Liver (tissue), 8 donors: ENCODE measurements at regions not wholly inside any gene's neighbourhood (a gene's known extent, or its start where the extent isn't known, plus 50 kb on each side); places are given as distances from the start of the nearest gene placed in this dataset.

Experiments used
- DNase-seq: peaks from one replicate; pipeline ENCODE4 v3.0.0-alpha.2; 2017; ENCODE audit warnings: low spot score
- H3K27ac ChIP-seq, 2 donors: one replicate each; pipeline ENCODE4 v1.7.0; 2013; ENCODE audit warnings: inconsistent platforms in 2 of 2, low read length in 2 of 2, control low read depth in 1 of 2, low read depth in 1 of 2, mild to moderate bottlenecking in 1 of 2
- H3K27me3 ChIP-seq, 4 donors: one replicate each; pipeline versions ENCODE4 v1.6.1 to v1.7.0; 2013; ENCODE audit warnings: low read length in 3 of 4, inconsistent platforms in 1 of 4, mild to moderate bottlenecking in 1 of 4, moderate library complexity in 1 of 4; ENCODE audit not compliant: control insufficient read depth in 4 of 4, insufficient read depth in 4 of 4
- H3K36me3 ChIP-seq, 4 donors: one replicate each; pipeline versions ENCODE4 v1.6.1 to v1.7.0; 2013; ENCODE audit warnings: low read length in 3 of 4, mild to moderate bottlenecking in 3 of 4, low read depth in 1 of 4, moderate library complexity in 1 of 4; ENCODE audit not compliant: control insufficient read depth in 4 of 4, insufficient read depth in 3 of 4
- H3K4me1 ChIP-seq, 4 donors: one replicate each; pipeline versions ENCODE4 v1.6.1 to v1.7.0; 2013; ENCODE audit warnings: low read length in 3 of 4, mild to moderate bottlenecking in 3 of 4, moderate library complexity in 1 of 4; ENCODE audit not compliant: control insufficient read depth in 4 of 4, insufficient read depth in 4 of 4
- H3K4me3 ChIP-seq, 3 donors: one replicate each; pipeline versions ENCODE4 v1.6.1 to v1.7.0; 2013; ENCODE audit warnings: low read length in 3 of 3, control low read depth in 1 of 3, low read depth in 1 of 3, mild to moderate bottlenecking in 1 of 3
- H3K9ac ChIP-seq, 2 donors: one replicate each; pipeline ENCODE4 v1.7.0; 2013; ENCODE audit warnings: low read length in 2 of 2, mild to moderate bottlenecking in 2 of 2, moderate library complexity in 2 of 2, control low read depth in 1 of 2, low read depth in 1 of 2
- H3K9me3 ChIP-seq, 4 donors: one replicate each; pipeline versions ENCODE4 v1.6.1 to v1.7.0; 2013; ENCODE audit warnings: low read length in 3 of 4; ENCODE audit not compliant: control insufficient read depth in 4 of 4
- CTCF ChIP-seq: fragments of 150-350 bp; IDR thresholded peaks from 2 replicates; pipeline ENCODE4 v1.5.1; 2017; ENCODE audit warnings: improper control_type of control experiment, low read depth, low read length; ENCODE audit not compliant: missing input control
- FOXA1 ChIP-seq: IDR thresholded peaks from 2 replicates; pipeline ENCODE4 v1.6.1; 2016; ENCODE audit warnings: antibody characterized with exemption
- FOXA2 ChIP-seq: IDR thresholded peaks from 2 replicates; pipeline ENCODE4 v1.6.1; 2016; ENCODE audit warnings: antibody characterized with exemption
- GABPA ChIP-seq, 2 donors: IDR thresholded peaks in 1 of 2; conservative IDR thresholded peaks in 1 of 2; 2 replicates each; pipeline ENCODE4 v1.6.1; 2016; ENCODE audit warnings: antibody characterized with exemption in 2 of 2, mild to moderate bottlenecking in 1 of 2, moderate library complexity in 1 of 2
- HNF4A ChIP-seq, 2 donors: conservative IDR thresholded peaks; 2 replicates each; pipeline ENCODE4 v1.6.1; 2016; ENCODE audit warnings: antibody characterized with exemption in 2 of 2, mild to moderate bottlenecking in 2 of 2
- HNF4G ChIP-seq: IDR thresholded peaks from 2 replicates; pipeline ENCODE4 v1.6.1; 2016; ENCODE audit warnings: antibody characterized with exemption
- JUND ChIP-seq, 2 donors: IDR thresholded peaks; 2 replicates each; pipeline ENCODE4 v1.6.1; 2016; ENCODE audit warnings: antibody characterized with exemption in 2 of 2
- RAD21 ChIP-seq, 2 donors: IDR thresholded peaks; 2 replicates each; pipeline ENCODE4 v1.6.1; 2016; ENCODE audit warnings: antibody characterized with exemption in 2 of 2, mild to moderate bottlenecking in 2 of 2
- RXRA ChIP-seq, 2 donors: IDR thresholded peaks; 2 replicates each; pipeline ENCODE4 v1.6.1; 2017 to 2018; ENCODE audit warnings: antibody characterized with exemption in 2 of 2, mild to moderate bottlenecking in 1 of 2
- SP1 ChIP-seq: IDR thresholded peaks from 2 replicates; pipeline ENCODE4 v1.6.1; 2018; ENCODE audit warnings: antibody characterized with exemption, mild to moderate bottlenecking
- TAF1 ChIP-seq: conservative IDR thresholded peaks from 2 replicates; pipeline ENCODE4 v1.6.1; 2016; ENCODE audit warnings: antibody characterized with exemption, mild to moderate bottlenecking
- YY1 ChIP-seq: IDR thresholded peaks from 2 replicates; pipeline ENCODE4 v1.6.1; 2016; ENCODE audit warnings: antibody characterized with exemption, mild to moderate bottlenecking
- ZBTB33 ChIP-seq: IDR thresholded peaks from 2 replicates; pipeline ENCODE4 v1.6.1; 2016; ENCODE audit warnings: antibody characterized with exemption
- WGBS: extraction: QIAGEN DNeasy Blood & Tissue Kit; methylation state at CpG from one replicate; pipeline ENCODE4 v1.1.7; 2013; 5-methylcytosine and 5-hydroxymethylcytosine counted together
- TF ChIP-seq, protein P1 (sequence below): IDR thresholded peaks from 2 replicates; pipeline ENCODE4 v1.6.1; 2016; ENCODE audit warnings: antibody characterized with exemption
- TF ChIP-seq, protein P2 (sequence below): IDR thresholded peaks from 2 replicates; pipeline ENCODE4 v1.6.1; 2016; ENCODE audit warnings: antibody characterized with exemption, mild to moderate bottlenecking
- donor health status: healthy.
- donor health status: healthy.
- donor health status: healthy.
- donor health status: healthy.
- donor health status: healthy.

GRCh38 chr7:115113776-115114175, 191.9 kb downstream of the MDFIC start (continued):
- TF ChIP-seq CTCF (no peak), YY1 (peak; percentile 77), ZBTB33 (peak; percentile 93), FOXA2 (peak; percentile 80), RXRA (IDR thresholded peaks at IDR 0.05) (peak; percentile 74 to 91), RAD21 (IDR thresholded peaks at IDR 0.05) (peak; percentile 72 to 73), TAF1 (no peak)

DNA sequence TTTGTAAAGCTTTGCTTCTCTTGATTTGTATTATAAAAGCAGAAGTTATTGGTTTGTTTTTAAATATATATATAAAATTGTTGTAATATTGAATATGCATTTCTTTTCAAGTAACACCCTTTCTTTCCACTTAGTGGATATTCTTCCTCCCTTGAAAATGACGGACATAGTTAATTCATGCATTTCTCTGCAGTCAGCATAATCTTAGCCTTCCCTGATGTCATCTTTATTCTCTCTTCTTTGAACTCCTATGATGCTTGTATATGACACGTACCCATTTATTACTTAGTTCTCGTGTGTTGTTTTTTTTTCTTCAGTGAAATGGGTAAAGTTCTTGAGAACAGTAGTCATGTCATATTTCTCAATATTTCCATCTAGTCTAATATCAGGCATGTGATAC, 191.2 kb downstream of the MDFIC start:
- Histone ChIP-seq H3K4me3 (no peak overlapping the region), H3K9ac (no peak overlapping the region), H3K36me3 (no peaks in the 10 kb centered on the region), H3K4me1 (peaks cover 7 to 38% (median 21%) of the 10 kb centered on the region in 4 donors), H3K27ac (peak overlapping the region; percentile 80 to 85), H3K27me3 (no peaks in the 10 kb centered on the region), H3K9me3 (no peaks in the 10 kb centered on the region)
- no peak for DNase-seq
- no peak for TF ChIP-seq CTCF
- no peak for TF ChIP-seq JUND (IDR thresholded peaks at IDR 0.05)
- no peak for TF ChIP-seq ZBTB33
- no peak for TF ChIP-seq SP1
- 74% methylated on average over 3 of the region's 3 CpGs for WGBS

DNA sequence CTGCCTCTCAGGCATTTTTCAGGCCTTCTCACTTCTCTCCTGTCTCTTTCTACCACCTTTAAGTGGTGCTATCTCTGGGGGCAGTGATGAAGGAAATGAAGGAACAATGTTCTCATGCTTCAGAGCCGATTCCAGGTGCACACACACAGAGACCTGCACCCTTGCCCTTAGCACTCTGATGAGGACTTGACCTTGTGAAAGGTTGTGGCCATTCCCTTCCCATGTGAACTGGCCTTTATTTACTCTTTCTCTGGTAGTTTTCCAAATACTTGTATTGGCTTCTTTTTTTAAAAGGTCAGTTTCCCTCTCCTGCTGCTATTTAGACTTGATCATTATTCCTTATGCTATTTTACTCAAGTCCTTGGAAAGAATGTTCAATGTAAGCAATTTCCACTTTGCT, 188.6 kb downstream of the MDFIC start:
- H3K27ac ChIP-seq: peak overlapping the region; percentile 71 to 82
- H3K36me3 ChIP-seq: no peaks in the 10 kb centered on the region
- 28% methylated on average over 1 of the region's 1 CpG for WGBS
- no peaks in the 10 kb centered on the region for H3K27me3 ChIP-seq
- no peak overlapping the region for H3K4me3 ChIP-seq
- H3K9ac ChIP-seq: peak overlapping the region in 1 of 2 donors; percentile 32
- peaks cover 7 to 30% (median 18%) of the 10 kb centered on the region in 4 donors for H3K4me1 ChIP-seq
- no peak for DNase-seq
- H3K9me3 ChIP-seq: no peaks in the 10 kb centered on the region
- peak; percentile 59 for TF ChIP-seq TAF1
- TF ChIP-seq, protein P1, sequence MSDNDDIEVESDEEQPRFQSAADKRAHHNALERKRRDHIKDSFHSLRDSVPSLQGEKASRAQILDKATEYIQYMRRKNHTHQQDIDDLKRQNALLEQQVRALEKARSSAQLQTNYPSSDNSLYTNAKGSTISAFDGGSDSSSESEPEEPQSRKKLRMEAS: peak; percentile 82
- peak; percentile 90 to 97 for TF ChIP-seq JUND (IDR thresholded peaks at IDR 0.05)
- TF ChIP-seq HNF4A (conservative IDR thresholded peaks at IDR 0.05): peak; percentile 95 to 97
- TF ChIP-seq FOXA1: peak; percentile 98
- peak; percentile 96 to 98 for TF ChIP-seq RXRA (IDR thresholded peaks at IDR 0.05)
- peak; percentile 70 for TF ChIP-seq HNF4G
- peak in 1 of 2 donors; percentile 16 for TF ChIP-seq GABPA (IDR thresholded peaks at IDR 0.05 in 1 of 2, conservative IDR thresholded peaks at IDR 0.05 in 1 of 2)
- no peak for TF ChIP-seq CTCF
- TF ChIP-seq, protein P2, sequence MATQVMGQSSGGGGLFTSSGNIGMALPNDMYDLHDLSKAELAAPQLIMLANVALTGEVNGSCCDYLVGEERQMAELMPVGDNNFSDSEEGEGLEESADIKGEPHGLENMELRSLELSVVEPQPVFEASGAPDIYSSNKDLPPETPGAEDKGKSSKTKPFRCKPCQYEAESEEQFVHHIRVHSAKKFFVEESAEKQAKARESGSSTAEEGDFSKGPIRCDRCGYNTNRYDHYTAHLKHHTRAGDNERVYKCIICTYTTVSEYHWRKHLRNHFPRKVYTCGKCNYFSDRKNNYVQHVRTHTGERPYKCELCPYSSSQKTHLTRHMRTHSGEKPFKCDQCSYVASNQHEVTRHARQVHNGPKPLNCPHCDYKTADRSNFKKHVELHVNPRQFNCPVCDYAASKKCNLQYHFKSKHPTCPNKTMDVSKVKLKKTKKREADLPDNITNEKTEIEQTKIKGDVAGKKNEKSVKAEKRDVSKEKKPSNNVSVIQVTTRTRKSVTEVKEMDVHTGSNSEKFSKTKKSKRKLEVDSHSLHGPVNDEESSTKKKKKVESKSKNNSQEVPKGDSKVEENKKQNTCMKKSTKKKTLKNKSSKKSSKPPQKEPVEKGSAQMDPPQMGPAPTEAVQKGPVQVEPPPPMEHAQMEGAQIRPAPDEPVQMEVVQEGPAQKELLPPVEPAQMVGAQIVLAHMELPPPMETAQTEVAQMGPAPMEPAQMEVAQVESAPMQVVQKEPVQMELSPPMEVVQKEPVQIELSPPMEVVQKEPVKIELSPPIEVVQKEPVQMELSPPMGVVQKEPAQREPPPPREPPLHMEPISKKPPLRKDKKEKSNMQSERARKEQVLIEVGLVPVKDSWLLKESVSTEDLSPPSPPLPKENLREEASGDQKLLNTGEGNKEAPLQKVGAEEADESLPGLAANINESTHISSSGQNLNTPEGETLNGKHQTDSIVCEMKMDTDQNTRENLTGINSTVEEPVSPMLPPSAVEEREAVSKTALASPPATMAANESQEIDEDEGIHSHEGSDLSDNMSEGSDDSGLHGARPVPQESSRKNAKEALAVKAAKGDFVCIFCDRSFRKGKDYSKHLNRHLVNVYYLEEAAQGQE: peak; percentile 70
- TF ChIP-seq YY1: peak; percentile 85
